GM23338 (cell line): ENCODE measurements at regions not wholly inside any gene's neighbourhood (a gene's known extent, or its start where the extent isn't known, plus 50 kb on each side); places are given as distances from the start of the nearest gene placed in this dataset.

Source experiments
- CREB1 ChIP-seq: fragments of 250-450 bp; sonication (Bioruptor Pico); IDR thresholded peaks from 2 replicates; pipeline ENCODE4 v1.5.0; 2020; ENCODE audit warnings: low read depth, mild to moderate bottlenecking, moderate library complexity
- EZH2 ChIP-seq: fragments of 200-600 bp; sonication (generic); IDR thresholded peaks from one replicate; pipeline ENCODE4 v1.8.0; 2017; ENCODE audit warnings: antibody characterized with exemption, mild to moderate bottlenecking, low read depth; ENCODE audit not compliant: unreplicated experiment
- EZH2phosphoT487 ChIP-seq: fragments of 200-600 bp; sonication (generic); IDR thresholded peaks from one replicate; pipeline ENCODE4 v1.8.1; 2018; ENCODE audit warnings: antibody characterized with exemption; ENCODE audit not compliant: unreplicated experiment
- POLR2AphosphoS5 ChIP-seq: IDR thresholded peaks from 2 replicates; pipeline ENCODE4 v1.6.1; 2016; ENCODE audit warnings: antibody characterized with exemption, low read depth
- STAT1 ChIP-seq: IDR thresholded peaks from one replicate; pipeline ENCODE4 v1.6.1; 2016; ENCODE audit warnings: antibody characterized with exemption; ENCODE audit not compliant: unreplicated experiment
- ZNF114 ChIP-seq: fragments of 250-450 bp; sonication (Bioruptor Pico); IDR thresholded peaks from 2 replicates; pipeline ENCODE4 v1.5.0; 2020; ENCODE audit warnings: mild to moderate bottlenecking, moderate library complexity
- ZNF331 ChIP-seq: fragments of 250-450 bp; sonication (Bioruptor Pico); IDR thresholded peaks from 2 replicates; pipeline ENCODE4 v1.5.0; 2020; ENCODE audit warnings: low read depth, mild to moderate bottlenecking, moderate library complexity
- TF ChIP-seq, protein P1 (sequence below): IDR thresholded peaks from one replicate; pipeline ENCODE4 v1.6.1; 2018; ENCODE audit warnings: antibody characterized with exemption; ENCODE audit not compliant: unreplicated experiment
- TF ChIP-seq, protein P2 (sequence below), 2 experiments: fragments of 200-600 bp in 1 of 2; sonication (generic) in 1 of 2; conservative IDR thresholded peaks; 2 replicates each; pipeline versions ENCODE4 v1.5.1 to v1.6.1; 2016 to 2017; ENCODE audit warnings: antibody characterized with exemption in 2 of 2, low read depth in 2 of 2, mild to moderate bottlenecking in 2 of 2, moderate library complexity in 1 of 2
- TF ChIP-seq, protein P3 (sequence below): IDR thresholded peaks from 2 replicates; pipeline ENCODE4 v1.6.1; 2016; ENCODE audit warnings: antibody characterized with exemption

DNA sequence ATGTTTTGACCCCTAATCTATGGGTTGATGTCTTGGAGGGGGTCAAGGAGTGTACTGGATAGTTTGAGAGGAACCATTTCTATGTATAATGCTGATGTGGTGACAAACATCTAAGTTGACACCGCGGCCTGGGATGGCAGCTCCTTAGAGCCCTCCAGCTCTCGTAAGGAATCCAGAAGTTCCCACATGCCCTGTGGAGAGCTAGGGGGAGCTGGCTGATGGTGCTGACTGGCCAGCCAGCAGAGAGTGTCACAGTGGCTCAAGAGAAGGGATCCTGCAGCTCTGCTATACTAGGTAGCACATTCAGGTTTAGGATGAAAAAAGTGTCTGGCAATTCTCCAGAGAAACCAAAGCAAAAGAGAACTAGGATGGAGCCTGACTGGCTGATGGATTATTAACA is 842.2 kb upstream of the VRK2 start:
- TF ChIP-seq, protein P1, sequence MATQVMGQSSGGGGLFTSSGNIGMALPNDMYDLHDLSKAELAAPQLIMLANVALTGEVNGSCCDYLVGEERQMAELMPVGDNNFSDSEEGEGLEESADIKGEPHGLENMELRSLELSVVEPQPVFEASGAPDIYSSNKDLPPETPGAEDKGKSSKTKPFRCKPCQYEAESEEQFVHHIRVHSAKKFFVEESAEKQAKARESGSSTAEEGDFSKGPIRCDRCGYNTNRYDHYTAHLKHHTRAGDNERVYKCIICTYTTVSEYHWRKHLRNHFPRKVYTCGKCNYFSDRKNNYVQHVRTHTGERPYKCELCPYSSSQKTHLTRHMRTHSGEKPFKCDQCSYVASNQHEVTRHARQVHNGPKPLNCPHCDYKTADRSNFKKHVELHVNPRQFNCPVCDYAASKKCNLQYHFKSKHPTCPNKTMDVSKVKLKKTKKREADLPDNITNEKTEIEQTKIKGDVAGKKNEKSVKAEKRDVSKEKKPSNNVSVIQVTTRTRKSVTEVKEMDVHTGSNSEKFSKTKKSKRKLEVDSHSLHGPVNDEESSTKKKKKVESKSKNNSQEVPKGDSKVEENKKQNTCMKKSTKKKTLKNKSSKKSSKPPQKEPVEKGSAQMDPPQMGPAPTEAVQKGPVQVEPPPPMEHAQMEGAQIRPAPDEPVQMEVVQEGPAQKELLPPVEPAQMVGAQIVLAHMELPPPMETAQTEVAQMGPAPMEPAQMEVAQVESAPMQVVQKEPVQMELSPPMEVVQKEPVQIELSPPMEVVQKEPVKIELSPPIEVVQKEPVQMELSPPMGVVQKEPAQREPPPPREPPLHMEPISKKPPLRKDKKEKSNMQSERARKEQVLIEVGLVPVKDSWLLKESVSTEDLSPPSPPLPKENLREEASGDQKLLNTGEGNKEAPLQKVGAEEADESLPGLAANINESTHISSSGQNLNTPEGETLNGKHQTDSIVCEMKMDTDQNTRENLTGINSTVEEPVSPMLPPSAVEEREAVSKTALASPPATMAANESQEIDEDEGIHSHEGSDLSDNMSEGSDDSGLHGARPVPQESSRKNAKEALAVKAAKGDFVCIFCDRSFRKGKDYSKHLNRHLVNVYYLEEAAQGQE: no peak
- TF ChIP-seq, protein P2, sequence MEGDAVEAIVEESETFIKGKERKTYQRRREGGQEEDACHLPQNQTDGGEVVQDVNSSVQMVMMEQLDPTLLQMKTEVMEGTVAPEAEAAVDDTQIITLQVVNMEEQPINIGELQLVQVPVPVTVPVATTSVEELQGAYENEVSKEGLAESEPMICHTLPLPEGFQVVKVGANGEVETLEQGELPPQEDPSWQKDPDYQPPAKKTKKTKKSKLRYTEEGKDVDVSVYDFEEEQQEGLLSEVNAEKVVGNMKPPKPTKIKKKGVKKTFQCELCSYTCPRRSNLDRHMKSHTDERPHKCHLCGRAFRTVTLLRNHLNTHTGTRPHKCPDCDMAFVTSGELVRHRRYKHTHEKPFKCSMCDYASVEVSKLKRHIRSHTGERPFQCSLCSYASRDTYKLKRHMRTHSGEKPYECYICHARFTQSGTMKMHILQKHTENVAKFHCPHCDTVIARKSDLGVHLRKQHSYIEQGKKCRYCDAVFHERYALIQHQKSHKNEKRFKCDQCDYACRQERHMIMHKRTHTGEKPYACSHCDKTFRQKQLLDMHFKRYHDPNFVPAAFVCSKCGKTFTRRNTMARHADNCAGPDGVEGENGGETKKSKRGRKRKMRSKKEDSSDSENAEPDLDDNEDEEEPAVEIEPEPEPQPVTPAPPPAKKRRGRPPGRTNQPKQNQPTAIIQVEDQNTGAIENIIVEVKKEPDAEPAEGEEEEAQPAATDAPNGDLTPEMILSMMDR (conservative IDR thresholded peaks at IDR 0.05; ENCODE audit: low read depth in 2 of 2): 0 out of 4 replicates have a peak, but pooled peaks of 1 of the 2 experiments have one; percentile 11
- no peak for TF ChIP-seq EZH2
- no peak for TF ChIP-seq POLR2AphosphoS5
- TF ChIP-seq ZNF114 (CRISPR knock-in tag): no peak
- TF ChIP-seq, protein P3, sequence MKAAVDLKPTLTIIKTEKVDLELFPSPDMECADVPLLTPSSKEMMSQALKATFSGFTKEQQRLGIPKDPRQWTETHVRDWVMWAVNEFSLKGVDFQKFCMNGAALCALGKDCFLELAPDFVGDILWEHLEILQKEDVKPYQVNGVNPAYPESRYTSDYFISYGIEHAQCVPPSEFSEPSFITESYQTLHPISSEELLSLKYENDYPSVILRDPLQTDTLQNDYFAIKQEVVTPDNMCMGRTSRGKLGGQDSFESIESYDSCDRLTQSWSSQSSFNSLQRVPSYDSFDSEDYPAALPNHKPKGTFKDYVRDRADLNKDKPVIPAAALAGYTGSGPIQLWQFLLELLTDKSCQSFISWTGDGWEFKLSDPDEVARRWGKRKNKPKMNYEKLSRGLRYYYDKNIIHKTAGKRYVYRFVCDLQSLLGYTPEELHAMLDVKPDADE: no peak
- TF ChIP-seq CREB1 (CRISPR knock-in tag): no peak
- TF ChIP-seq ZNF331 (CRISPR knock-in tag): no peak
- no peak for TF ChIP-seq EZH2phosphoT487
- TF ChIP-seq STAT1: no peak
